GM21381 (cell line): ENCODE measurements at regions not wholly inside any gene's neighbourhood (a gene's known extent, or its start where the extent isn't known, plus 50 kb on each side); places are given as distances from the start of the nearest gene placed in this dataset.

Experiments
- ATAC-seq: cut with Tn5 transposase; IDR thresholded peaks from one replicate; pipeline ENCODE4 v1.9.1; 2021; ENCODE audit warnings: mild to moderate bottlenecking, moderate library complexity; ENCODE audit not compliant: unreplicated experiment

- no peak for ATAC-seq
Measured at GRCh38 chr13:105290596-105290995, 1244.9 kb downstream of the EFNB2 start.

- ATAC-seq: no peak
Measured at GRCh38 chr13:105285526-105285925, 1249.9 kb downstream of the EFNB2 start.

GRCh38 chr13:105282406-105283285 lies 1252.8 kb downstream of the EFNB2 start:
- no peak for ATAC-seq

GRCh38 chr13:105278943-105279381 lies 1256.5 kb downstream of the EFNB2 start:
- no peak for ATAC-seq

- ATAC-seq: no peak
Measured at GRCh38 chr13:105276571-105276970, 1258.9 kb downstream of the EFNB2 start.

GRCh38 chr13:105273665-105274222 lies 1261.7 kb downstream of the EFNB2 start:
- ATAC-seq: no peak

GRCh38 chr13:105272660-105273631 lies 1262.5 kb downstream of the EFNB2 start:
- no peak for ATAC-seq

GRCh38 chr13:105266615-105267014 lies 1268.8 kb downstream of the EFNB2 start:
- ATAC-seq: no peak

GRCh38 chr13:105262579-105262978 lies 1272.9 kb downstream of the EFNB2 start:
- no peak for ATAC-seq

- ATAC-seq: no peak
Measured at GRCh38 chr13:105259426-105259825, 1276.0 kb downstream of the EFNB2 start.

- ATAC-seq: no peak
Measured at GRCh38 chr13:105255472-105255871, 1280.0 kb downstream of the EFNB2 start.

GRCh38 chr13:105251293-105251692 lies 1284.2 kb downstream of the EFNB2 start:
- ATAC-seq: no peak

GRCh38 chr13:105247830-105248229 lies 1287.6 kb downstream of the EFNB2 start:
- ATAC-seq: no peak

- ATAC-seq: no peak
Measured at GRCh38 chr13:105240371-105240770, 1295.1 kb downstream of the EFNB2 start.

- ATAC-seq: no peak
Measured at GRCh38 chr13:105232439-105232838, 1303.0 kb downstream of the EFNB2 start.

- ATAC-seq: no peak
Measured at GRCh38 chr13:105232006-105232405, 1303.5 kb downstream of the EFNB2 start.

- ATAC-seq: no peak
Measured at GRCh38 chr13:105231579-105231978, 1303.9 kb downstream of the EFNB2 start.

GRCh38 chr13:105220881-105221280 lies 1314.6 kb downstream of the EFNB2 start:
- ATAC-seq: no peak

GRCh38 chr13:105220063-105220462 lies 1315.4 kb downstream of the EFNB2 start:
- ATAC-seq: no peak

- no peak for ATAC-seq
Measured at GRCh38 chr13:105219651-105220050, 1315.8 kb downstream of the EFNB2 start.

- no peak for ATAC-seq
Measured at GRCh38 chr13:105213512-105213911, 1322.0 kb downstream of the EFNB2 start.
